ENCODE measurements at regions not wholly inside any gene's neighbourhood (a gene's known extent, or its start where the extent isn't known, plus 50 kb on each side); places are given as distances from the start of the nearest gene placed in this dataset.

GRCh38 chr6:146910611-146911010 is 293.6 kb upstream of the STXBP5 start:
- peaks cover 5 to 8% of the 10 kb centered on the region in 2 donors for H3K4me1 ChIP-seq (ENCODE audit: control insufficient read depth in 1 of 2, insufficient read depth in 2 of 2, low read length in 2 of 2)
- H3K27ac ChIP-seq (ENCODE audit: low read length), result no peak overlapping the region
- H3K4me3 ChIP-seq (ENCODE audit: low read depth in 1 of 2, low read length in 2 of 2), result no peak overlapping the region
- H3K27me3 ChIP-seq (ENCODE audit: low read depth, low read length), result no peaks in the 10 kb centered on the region
- H3K9me3 ChIP-seq (ENCODE audit: control insufficient read depth in 1 of 2, low read length in 2 of 2), result no peaks in the 10 kb centered on the region
- peaks cover 0 to 7% of the 10 kb centered on the region in 2 donors for H3K36me3 ChIP-seq (ENCODE audit: control insufficient read depth in 1 of 2, insufficient read depth in 2 of 2, low read length in 2 of 2)

GRCh38 chr6:146911635-146912215 is 292.5 kb upstream of the STXBP5 start:
- H3K27ac ChIP-seq (ENCODE audit: low read length), result no peak overlapping the region
- peaks cover 5 to 8% of the 10 kb centered on the region in 2 donors for H3K4me1 ChIP-seq (ENCODE audit: control insufficient read depth in 1 of 2, insufficient read depth in 2 of 2, low read length in 2 of 2)
- no peak overlapping the region for H3K4me3 ChIP-seq (ENCODE audit: low read depth in 1 of 2, low read length in 2 of 2)

GRCh38 chr6:146912730-146913685 is 291.2 kb upstream of the STXBP5 start:
- H3K4me3 ChIP-seq (ENCODE audit: low read depth in 1 of 2, low read length in 2 of 2), result no peak overlapping the region
- no peaks in the 10 kb centered on the region for H3K27me3 ChIP-seq (ENCODE audit: low read depth, low read length)
- H3K9me3 ChIP-seq (ENCODE audit: control insufficient read depth in 1 of 2, low read length in 2 of 2), result no peaks in the 10 kb centered on the region
- H3K4me1 ChIP-seq (ENCODE audit: control insufficient read depth in 1 of 2, insufficient read depth in 2 of 2, low read length in 2 of 2), result peaks cover 5 to 8% of the 10 kb centered on the region in 2 donors
- H3K36me3 ChIP-seq (ENCODE audit: control insufficient read depth in 1 of 2, insufficient read depth in 2 of 2, low read length in 2 of 2), result peaks cover 0 to 7% of the 10 kb centered on the region in 2 donors
- H3K27ac ChIP-seq (ENCODE audit: low read length), result peak overlapping the region; percentile 91

More at GRCh38 chr6:146911635-146912215, 292.5 kb upstream of the STXBP5 start:
- no peaks in the 10 kb centered on the region for H3K27me3 ChIP-seq (ENCODE audit: low read depth, low read length)
- H3K36me3 ChIP-seq (ENCODE audit: control insufficient read depth in 1 of 2, insufficient read depth in 2 of 2, low read length in 2 of 2), result peaks cover 0 to 7% of the 10 kb centered on the region in 2 donors
- no peaks in the 10 kb centered on the region for H3K9me3 ChIP-seq (ENCODE audit: control insufficient read depth in 1 of 2, low read length in 2 of 2)

GRCh38 chr6:146913842-146914488 is 290.3 kb upstream of the STXBP5 start:
- Histone ChIP-seq H3K4me1 (ENCODE audit: control insufficient read depth in 1 of 2, insufficient read depth in 2 of 2, low read length in 2 of 2) (peaks cover 5 to 8% of the 10 kb centered on the region in 2 donors), H3K27ac (ENCODE audit: low read length) (peak overlapping the region; percentile 91), H3K36me3 (ENCODE audit: control insufficient read depth in 1 of 2, insufficient read depth in 2 of 2, low read length in 2 of 2) (peaks cover 0 to 7% of the 10 kb centered on the region in 2 donors), H3K9me3 (ENCODE audit: control insufficient read depth in 1 of 2, low read length in 2 of 2) (no peaks in the 10 kb centered on the region), H3K27me3 (ENCODE audit: low read depth, low read length) (no peaks in the 10 kb centered on the region), H3K4me3 (ENCODE audit: low read depth in 1 of 2, low read length in 2 of 2) (peak overlapping the region; percentile 39 to 49)

- Histone ChIP-seq H3K4me3 (ENCODE audit: low read depth in 1 of 2, low read length in 2 of 2) (peak overlapping the region; percentile 39 to 49), H3K36me3 (ENCODE audit: control insufficient read depth in 1 of 2, insufficient read depth in 2 of 2, low read length in 2 of 2) (peaks cover 0 to 7% of the 10 kb centered on the region in 2 donors), H3K27me3 (ENCODE audit: low read depth, low read length) (no peaks in the 10 kb centered on the region)
Observed at GRCh38 chr6:146914489-146915483, 289.4 kb upstream of the STXBP5 start.

GRCh38 chr6:146915671-146916127 is 288.5 kb upstream of the STXBP5 start:
- peak overlapping the region; percentile 91 for H3K27ac ChIP-seq (ENCODE audit: low read length)
- H3K4me3 ChIP-seq (ENCODE audit: low read depth in 1 of 2, low read length in 2 of 2), result no peak overlapping the region
- H3K4me1 ChIP-seq (ENCODE audit: control insufficient read depth in 1 of 2, insufficient read depth in 2 of 2, low read length in 2 of 2), result peaks cover 5 to 8% of the 10 kb centered on the region in 2 donors
- no peaks in the 10 kb centered on the region for H3K9me3 ChIP-seq (ENCODE audit: control insufficient read depth in 1 of 2, low read length in 2 of 2)
- H3K36me3 ChIP-seq (ENCODE audit: control insufficient read depth in 1 of 2, insufficient read depth in 2 of 2, low read length in 2 of 2), result peaks cover 0 to 7% of the 10 kb centered on the region in 2 donors
- H3K27me3 ChIP-seq (ENCODE audit: low read depth, low read length), result no peaks in the 10 kb centered on the region

More at GRCh38 chr6:146914489-146915483, 289.4 kb upstream of the STXBP5 start:
- no peaks in the 10 kb centered on the region for H3K9me3 ChIP-seq (ENCODE audit: control insufficient read depth in 1 of 2, low read length in 2 of 2)
- peaks cover 5 to 8% of the 10 kb centered on the region in 2 donors for H3K4me1 ChIP-seq (ENCODE audit: control insufficient read depth in 1 of 2, insufficient read depth in 2 of 2, low read length in 2 of 2)
- peak overlapping the region; percentile 91 for H3K27ac ChIP-seq (ENCODE audit: low read length)

- no peaks in the 10 kb centered on the region for H3K27me3 ChIP-seq (ENCODE audit: low read depth, low read length)
- H3K9me3 ChIP-seq (ENCODE audit: control insufficient read depth in 1 of 2, low read length in 2 of 2), result no peaks in the 10 kb centered on the region
- H3K27ac ChIP-seq (ENCODE audit: low read length), result no peak overlapping the region
- no peak overlapping the region for H3K4me3 ChIP-seq (ENCODE audit: low read depth in 1 of 2, low read length in 2 of 2)
- H3K36me3 ChIP-seq (ENCODE audit: control insufficient read depth in 1 of 2, insufficient read depth in 2 of 2, low read length in 2 of 2), result peaks cover 0 to 7% of the 10 kb centered on the region in 2 donors
- peaks cover 5 to 8% of the 10 kb centered on the region in 2 donors for H3K4me1 ChIP-seq (ENCODE audit: control insufficient read depth in 1 of 2, insufficient read depth in 2 of 2, low read length in 2 of 2)
Observed at GRCh38 chr6:146916435-146917025, 287.7 kb upstream of the STXBP5 start.

GRCh38 chr6:146917182-146917581 is 287.0 kb upstream of the STXBP5 start:
- Histone ChIP-seq H3K4me3 (ENCODE audit: low read depth in 1 of 2, low read length in 2 of 2) (no peak overlapping the region), H3K27me3 (ENCODE audit: low read depth, low read length) (no peaks in the 10 kb centered on the region), H3K27ac (ENCODE audit: low read length) (no peak overlapping the region), H3K4me1 (ENCODE audit: control insufficient read depth in 1 of 2, insufficient read depth in 2 of 2, low read length in 2 of 2) (peaks cover 5 to 8% of the 10 kb centered on the region in 2 donors), H3K9me3 (ENCODE audit: control insufficient read depth in 1 of 2, low read length in 2 of 2) (no peaks in the 10 kb centered on the region), H3K36me3 (ENCODE audit: control insufficient read depth in 1 of 2, insufficient read depth in 2 of 2, low read length in 2 of 2) (peaks cover 0 to 7% of the 10 kb centered on the region in 2 donors)

GRCh38 chr6:146917979-146918378 is 286.2 kb upstream of the STXBP5 start:
- Histone ChIP-seq H3K4me3 (ENCODE audit: low read depth in 1 of 2, low read length in 2 of 2) (no peak overlapping the region), H3K4me1 (ENCODE audit: control insufficient read depth in 1 of 2, insufficient read depth in 2 of 2, low read length in 2 of 2) (peaks cover 5 to 7% of the 10 kb centered on the region in 2 donors), H3K27ac (ENCODE audit: low read length) (no peak overlapping the region), H3K9me3 (ENCODE audit: control insufficient read depth in 1 of 2, low read length in 2 of 2) (no peaks in the 10 kb centered on the region), H3K36me3 (ENCODE audit: control insufficient read depth in 1 of 2, insufficient read depth in 2 of 2, low read length in 2 of 2) (peaks cover 0 to 7% of the 10 kb centered on the region in 2 donors), H3K27me3 (ENCODE audit: low read depth, low read length) (no peaks in the 10 kb centered on the region)

GRCh38 chr6:146919017-146919416 is 285.2 kb upstream of the STXBP5 start:
- Histone ChIP-seq H3K36me3 (ENCODE audit: control insufficient read depth in 1 of 2, insufficient read depth in 2 of 2, low read length in 2 of 2) (peaks cover 0 to 7% of the 10 kb centered on the region in 2 donors), H3K27me3 (ENCODE audit: low read depth, low read length) (no peaks in the 10 kb centered on the region), H3K9me3 (ENCODE audit: control insufficient read depth in 1 of 2, low read length in 2 of 2) (no peaks in the 10 kb centered on the region), H3K27ac (ENCODE audit: low read length) (no peak overlapping the region), H3K4me3 (ENCODE audit: low read depth in 1 of 2, low read length in 2 of 2) (no peak overlapping the region), H3K4me1 (ENCODE audit: control insufficient read depth in 1 of 2, insufficient read depth in 2 of 2, low read length in 2 of 2) (peaks cover 0 to 5% of the 10 kb centered on the region in 2 donors)
